PC-3 (cell line): ENCODE measurements at regions not wholly inside any gene's neighbourhood (a gene's known extent, or its start where the extent isn't known, plus 50 kb on each side); places are given as distances from the start of the nearest gene placed in this dataset.

Experiments
- ATAC-seq: fragments of 200-7000 bp; cut with Tn5 transposase; 2 replicates; pipeline ENCODE4 v1.9.1; 2020; ENCODE audit warnings: mild to moderate bottlenecking, moderate library complexity
- BruUV-seq: library from RNA; stranded (reverse); fragments of 400-500 nt; replicated peaks from 2 replicates; lab custom pipeline; 2021; lab: Mats Ljungman, UMichigan
- CTCF ChIA-PET: fragments of 300-600 bp; sonication (Branson Sonifier 250); formaldehyde crosslinking; loops from one replicate; lab custom pipeline; 2022; ENCODE audit warnings: antibody characterized with exemption; lab: Charles Lee
- POLR2A ChIA-PET: fragments of 300-600 bp; sonication (Branson Sonifier 250); formaldehyde crosslinking; loops from one replicate; lab custom pipeline; 2022; ENCODE audit warnings: antibody characterized with exemption; ENCODE audit not compliant: unreplicated experiment; lab: Charles Lee
- DNase-seq: peaks from one replicate; pipeline ENCODE4 v3.0.0-alpha.2; 2015
- H2AFZ ChIP-seq: fragments of 300-600 bp; sonication (generic); 2 replicates; pipeline ENCODE4 v1.6.0; 2016; ENCODE audit warnings: antibody characterized with exemption, low read length
- H3F3A ChIP-seq: fragments of 300-600 bp; sonication (generic); one replicate; pipeline ENCODE4 v1.6.0; 2017; ENCODE audit warnings: antibody characterized with exemption, low read length, control low read depth, mild to moderate bottlenecking; ENCODE audit not compliant: unreplicated experiment
- H3K27ac ChIP-seq: fragments of 300-600 bp; sonication (generic); 2 replicates; pipeline ENCODE4 v1.5.1; 2016; ENCODE audit warnings: mild to moderate bottlenecking, low read length
- H3K27me3 ChIP-seq: fragments of 300-600 bp; sonication (generic); 2 replicates; pipeline ENCODE4 v1.6.1; 2016; ENCODE audit warnings: low read length, mixed read lengths
- H3K36me3 ChIP-seq: fragments of 300-600 bp; sonication (generic); 2 replicates; pipeline ENCODE4 v1.6.1; 2016; ENCODE audit warnings: low read depth, mixed run types, low read length, mixed read lengths
- H3K4me1 ChIP-seq: fragments of 300-600 bp; sonication (generic); 2 replicates; pipeline ENCODE4 v1.5.1; 2016; ENCODE audit warnings: low read length; ENCODE audit not compliant: insufficient read depth
- H3K4me2 ChIP-seq: fragments of 300-600 bp; sonication (generic); 2 replicates; pipeline ENCODE4 v1.6.0; 2016; ENCODE audit warnings: low read length
- H3K4me3 ChIP-seq: fragments of 300-600 bp; sonication (generic); 2 replicates; pipeline ENCODE4 v1.5.1; 2016; ENCODE audit warnings: mild to moderate bottlenecking, low read length, mixed read lengths
- H3K79me2 ChIP-seq: fragments of 300-600 bp; sonication (generic); 2 replicates; pipeline ENCODE4 v1.6.1; 2017; ENCODE audit warnings: low read length, mixed read lengths
- H3K9ac ChIP-seq: fragments of 300-600 bp; sonication (generic); 2 replicates; pipeline ENCODE4 v1.6.0; 2016; ENCODE audit warnings: mild to moderate bottlenecking, low read length
- H3K9me2 ChIP-seq: fragments of 300-600 bp; sonication (generic); replicated peaks from 2 replicates; pipeline ENCODE4 v1.6.1; 2016; ENCODE audit warnings: mixed run types, low read length, mixed read lengths
- H3K9me3 ChIP-seq: fragments of 300-600 bp; sonication (generic); 2 replicates; pipeline ENCODE4 v1.6.1; 2016; ENCODE audit warnings: low read length, mixed read lengths
- H4K20me1 ChIP-seq: fragments of 300-600 bp; sonication (generic); 2 replicates; pipeline ENCODE4 v1.6.1; 2016; ENCODE audit warnings: low read length, mixed read lengths
- EZH2 ChIP-seq: fragments of 300-600 bp; sonication (generic); IDR thresholded peaks from one replicate; pipeline ENCODE4 v1.6.1; 2017; ENCODE audit warnings: antibody characterized with exemption, mild to moderate bottlenecking, low read length; ENCODE audit not compliant: unreplicated experiment
- EZH2phosphoT487 ChIP-seq: fragments of 300-600 bp; sonication (generic); IDR thresholded peaks from 2 replicates; pipeline ENCODE4 v1.6.1; 2018; ENCODE audit warnings: mild to moderate bottlenecking, antibody characterized with exemption, low read length, borderline replicate concordance
- intact Hi-C: fragments of 100-400 bp; cut with micrococcal nuclease; formaldehyde crosslinking; loops from 2 replicates; pipeline ENCODE4 v1.9.0; 2023
- TF ChIP-seq, protein P1 (sequence below): fragments of 300-600 bp; sonication (generic); conservative IDR thresholded peaks from 2 replicates; pipeline ENCODE4 v1.5.1; 2017; ENCODE audit warnings: antibody characterized with exemption, low read depth, mild to moderate bottlenecking, low read length

DNA sequence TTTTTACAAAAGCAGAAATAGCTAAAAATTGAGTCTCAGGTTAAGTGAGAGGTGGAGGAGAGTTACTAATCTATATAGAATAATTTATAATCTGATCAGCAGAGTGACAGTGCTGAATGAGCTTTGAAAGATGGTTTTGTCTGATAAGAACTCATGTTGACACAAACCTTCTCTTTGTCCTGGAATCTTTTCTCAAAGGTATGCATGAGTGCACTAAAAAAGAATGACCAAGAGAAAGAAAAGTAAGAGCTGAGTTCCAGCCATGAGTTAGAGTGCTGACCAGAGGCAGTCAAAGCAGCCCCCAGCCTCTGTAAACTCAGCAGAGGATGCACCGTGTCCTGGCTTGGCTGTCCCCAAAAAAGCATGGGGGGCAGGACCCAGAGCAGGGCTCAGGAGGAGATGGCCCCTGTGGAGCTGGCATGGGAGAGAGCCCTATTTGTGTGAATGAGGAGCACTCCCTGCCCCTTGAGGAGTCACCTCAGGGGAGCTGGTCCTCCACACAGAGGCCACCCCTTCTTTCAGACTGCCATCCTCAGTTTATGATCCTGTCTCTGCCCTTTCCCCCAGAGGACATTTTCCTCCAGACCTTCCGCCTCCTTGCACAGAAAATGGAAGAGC is 129.8 kb downstream of the SEC23A start:
- Histone ChIP-seq H3K4me2 (no peak overlapping the region), H3F3A (no peaks in the 10 kb centered on the region), H2AFZ (no peak overlapping the region), H3K27me3 (peaks cover 2% of the 10 kb centered on the region; the same call in 1 of the 2 replicates), H3K9me2 (no peaks in the 10 kb centered on the region), H3K36me3 (no peaks in the 10 kb centered on the region), H3K4me1 (no peaks in the 10 kb centered on the region), H3K27ac (no peak overlapping the region), H3K4me3 (no peak overlapping the region), H3K9ac (no peak overlapping the region), H3K9me3 (no peaks in the 10 kb centered on the region), H3K79me2 (no peaks in the 10 kb centered on the region), H4K20me1 (no peaks in the 10 kb centered on the region)
- no TSS peak for BruUV-seq
- DNase-seq (no peak), ATAC-seq (no peak)
- CTCF ChIA-PET = no interaction called here
- intact Hi-C loops = no loop called here
- POLR2A ChIA-PET = no interaction called here
- TF ChIP-seq, protein P1, sequence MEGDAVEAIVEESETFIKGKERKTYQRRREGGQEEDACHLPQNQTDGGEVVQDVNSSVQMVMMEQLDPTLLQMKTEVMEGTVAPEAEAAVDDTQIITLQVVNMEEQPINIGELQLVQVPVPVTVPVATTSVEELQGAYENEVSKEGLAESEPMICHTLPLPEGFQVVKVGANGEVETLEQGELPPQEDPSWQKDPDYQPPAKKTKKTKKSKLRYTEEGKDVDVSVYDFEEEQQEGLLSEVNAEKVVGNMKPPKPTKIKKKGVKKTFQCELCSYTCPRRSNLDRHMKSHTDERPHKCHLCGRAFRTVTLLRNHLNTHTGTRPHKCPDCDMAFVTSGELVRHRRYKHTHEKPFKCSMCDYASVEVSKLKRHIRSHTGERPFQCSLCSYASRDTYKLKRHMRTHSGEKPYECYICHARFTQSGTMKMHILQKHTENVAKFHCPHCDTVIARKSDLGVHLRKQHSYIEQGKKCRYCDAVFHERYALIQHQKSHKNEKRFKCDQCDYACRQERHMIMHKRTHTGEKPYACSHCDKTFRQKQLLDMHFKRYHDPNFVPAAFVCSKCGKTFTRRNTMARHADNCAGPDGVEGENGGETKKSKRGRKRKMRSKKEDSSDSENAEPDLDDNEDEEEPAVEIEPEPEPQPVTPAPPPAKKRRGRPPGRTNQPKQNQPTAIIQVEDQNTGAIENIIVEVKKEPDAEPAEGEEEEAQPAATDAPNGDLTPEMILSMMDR = no peak
- TF ChIP-seq EZH2 = no peak

DNA sequence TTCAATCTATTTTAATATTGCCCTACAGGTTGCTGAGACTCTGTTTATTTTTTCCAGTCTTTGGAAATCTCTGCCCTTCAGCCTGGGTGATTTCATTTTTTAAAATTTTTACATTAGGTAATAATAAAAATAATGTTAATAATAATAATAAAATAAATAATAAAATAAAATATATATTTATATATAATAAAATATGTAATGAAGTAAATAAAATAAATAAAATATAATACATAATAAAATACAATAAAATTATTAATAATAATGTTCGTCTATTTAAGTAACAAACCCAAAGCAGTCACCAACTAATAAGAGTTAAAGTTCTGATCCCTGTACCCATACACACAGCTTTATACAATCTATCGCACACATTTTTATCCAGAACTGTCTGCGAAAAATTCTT is 130.5 kb downstream of the SEC23A start:
- Histone ChIP-seq H3K27me3 (peaks cover 2% of the 10 kb centered on the region; the same call in 1 of the 2 replicates), H3K36me3 (no peaks in the 10 kb centered on the region), H3F3A (no peaks in the 10 kb centered on the region), H3K27ac (no peak overlapping the region), H2AFZ (no peak overlapping the region), H3K9me2 (no peaks in the 10 kb centered on the region), H3K9me3 (no peaks in the 10 kb centered on the region), H3K4me1 (no peaks in the 10 kb centered on the region), H3K4me3 (no peak overlapping the region), H3K9ac (no peak overlapping the region), H4K20me1 (no peaks in the 10 kb centered on the region), H3K4me2 (no peak overlapping the region), H3K79me2 (no peaks in the 10 kb centered on the region)
- no TSS peak for BruUV-seq
- ATAC-seq (no peak), DNase-seq (no peak)
- intact Hi-C loops = no loop called here
- POLR2A ChIA-PET = no interaction called here
- TF ChIP-seq EZH2 (no peak), EZH2phosphoT487 (no peak)
- TF ChIP-seq, protein P1 = no peak
- CTCF ChIA-PET = no interaction called here

DNA sequence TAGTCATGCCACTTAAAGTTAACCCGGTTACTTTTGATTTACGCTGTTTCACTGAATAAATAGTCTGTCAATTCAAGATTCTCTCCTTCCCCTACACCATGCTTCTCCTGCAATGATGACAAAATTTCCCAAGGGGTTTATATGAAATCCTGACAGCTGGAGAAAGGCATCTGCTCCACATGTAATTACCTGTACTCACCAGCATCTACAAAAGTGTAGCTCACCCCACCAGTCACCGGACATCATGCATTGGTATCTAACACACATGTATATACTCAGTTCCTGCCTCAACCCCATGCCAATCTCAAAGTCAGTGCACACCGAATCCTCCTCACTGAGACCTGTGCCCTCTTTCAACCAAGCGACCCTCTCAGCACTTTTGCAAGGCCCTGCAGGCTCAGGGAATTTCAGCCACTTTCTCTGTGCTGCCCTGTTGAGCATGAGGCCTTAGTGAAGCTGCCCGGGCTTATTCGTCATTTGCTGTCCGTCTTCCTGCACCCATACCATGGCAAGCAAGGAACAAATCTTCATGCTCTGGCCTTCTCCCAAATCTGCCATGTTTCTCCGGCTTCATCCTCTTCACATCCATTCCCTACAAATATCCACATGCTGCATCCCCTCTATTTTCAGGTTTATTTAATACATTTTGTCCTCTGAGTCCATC is 131.6 kb downstream of the SEC23A start:
- H3K9ac ChIP-seq = no peak overlapping the region
- H3K4me1 ChIP-seq = no peaks in the 10 kb centered on the region
- no peaks in the 10 kb centered on the region for H3K9me2 ChIP-seq
- CTCF ChIA-PET = no interaction called here
- H3F3A ChIP-seq = no peaks in the 10 kb centered on the region
- DNase-seq (no peak), ATAC-seq (0 out of 2 replicates have a peak, but pooled peaks have one; percentile 18)
- peaks cover 2% of the 10 kb centered on the region; the same call in 1 of the 2 replicates for H3K27me3 ChIP-seq
- H3K36me3 ChIP-seq = no peaks in the 10 kb centered on the region
- no peak overlapping the region for H2AFZ ChIP-seq
- no peak overlapping the region for H3K4me3 ChIP-seq
- no peaks in the 10 kb centered on the region for H3K79me2 ChIP-seq
- H3K4me2 ChIP-seq = no peak overlapping the region
- TF ChIP-seq, protein P1 = no peak
- TF ChIP-seq EZH2phosphoT487 (no peak), EZH2 (no peak)
- intact Hi-C loops = no loop called here
- BruUV-seq = no TSS peak
- POLR2A ChIA-PET = no interaction called here
- no peak overlapping the region for H3K27ac ChIP-seq
- H4K20me1 ChIP-seq = no peaks in the 10 kb centered on the region
- H3K9me3 ChIP-seq = no peaks in the 10 kb centered on the region
